Natural killer cell (primary cell): ENCODE measurements at regions not wholly inside any gene's neighbourhood (a gene's known extent, or its start where the extent isn't known, plus 50 kb on each side); places are given as distances from the start of the nearest gene placed in this dataset.
"Not testable (repeated sequence)": the region's sequence is repeated elsewhere in the genome, so short reads cannot be mapped to it uniquely, and the experiment has no call there.

Experiments
- ATAC-seq, 3 donors: fragments of 150-1000 bp in 2 of 3; fragments of 200-7000 bp in 1 of 3; cut with Tn5 transposase; 1 replicate in 1 of 3; 2 replicates in 2 of 3; pipeline ENCODE4 v1.10.0; 2021; ENCODE audit warnings: mild to moderate bottlenecking in 2 of 3, moderate library complexity in 2 of 3
- DNase-seq, 2 donors: peaks; one replicate each; pipeline versions ENCODE4 v3.0.0 to v3.0.0-alpha.2; 2013 to 2021; ENCODE audit warnings: mixed read lengths in 1 of 2
- H3K27ac ChIP-seq: one replicate; pipeline ENCODE4 v1.5.1; 2013; ENCODE audit warnings: mild to moderate bottlenecking, low read length
- H3K27me3 ChIP-seq: one replicate; pipeline ENCODE4 v1.6.1; 2013; ENCODE audit warnings: low read length; ENCODE audit not compliant: control insufficient read depth, insufficient read depth
- H3K36me3 ChIP-seq: one replicate; pipeline ENCODE4 v1.6.1; 2013; ENCODE audit warnings: low read length; ENCODE audit not compliant: control insufficient read depth, insufficient read depth
- H3K4me1 ChIP-seq: one replicate; pipeline ENCODE4 v1.6.1; 2013; ENCODE audit warnings: low read length; ENCODE audit not compliant: control insufficient read depth, insufficient read depth
- H3K4me3 ChIP-seq: one replicate; pipeline ENCODE4 v1.5.1; 2013; ENCODE audit warnings: low read length
- H3K9me3 ChIP-seq: one replicate; pipeline ENCODE4 v1.6.1; 2013; ENCODE audit warnings: low read length; ENCODE audit not compliant: control insufficient read depth, insufficient read depth
- H3K27ac Mint-ChIP-seq, 2 donors: one replicate each; pipeline ENCODE4 v1.8.0; 2022; ENCODE audit warnings: mild to moderate bottlenecking in 2 of 2, mixed read lengths in 2 of 2, moderate library complexity in 1 of 2
- H3K27me3 Mint-ChIP-seq, 2 donors: one replicate each; pipeline ENCODE4 v1.8.0; 2022; ENCODE audit warnings: low read depth in 2 of 2, mixed read lengths in 2 of 2
- H3K36me3 Mint-ChIP-seq: one replicate; pipeline ENCODE4 v1.8.0; 2022; ENCODE audit warnings: mixed read lengths
- H3K4me1 Mint-ChIP-seq, 2 donors: one replicate each; pipeline ENCODE4 v1.8.0; 2022; ENCODE audit warnings: mixed read lengths in 2 of 2
- H3K4me3 Mint-ChIP-seq: one replicate; pipeline ENCODE4 v1.8.0; 2022; ENCODE audit warnings: mild to moderate bottlenecking, moderate library complexity, mixed read lengths
- H3K9me3 Mint-ChIP-seq, 2 donors: one replicate each; pipeline ENCODE4 v1.8.0; 2022; ENCODE audit warnings: mixed read lengths in 2 of 2
- WGBS: methylation state at CpG from one replicate; pipeline ENCODE4 v1.1.7; 2013; ENCODE audit warnings: missing lambda C conversion rate; ENCODE audit not compliant: insufficient coverage; 5-methylcytosine and 5-hydroxymethylcytosine counted together
- intact Hi-C: fragments of 100-400 bp; cut with micrococcal nuclease; formaldehyde crosslinking; loops from one replicate; pipeline ENCODE4 v1.14.2; 2022
- TF ChIP-seq, protein P1 (sequence below): fragments of 200-600 bp; IDR thresholded peaks from one replicate; pipeline ENCODE4 v1.8.0; 2022; ENCODE audit warnings: antibody characterized with exemption

DNA sequence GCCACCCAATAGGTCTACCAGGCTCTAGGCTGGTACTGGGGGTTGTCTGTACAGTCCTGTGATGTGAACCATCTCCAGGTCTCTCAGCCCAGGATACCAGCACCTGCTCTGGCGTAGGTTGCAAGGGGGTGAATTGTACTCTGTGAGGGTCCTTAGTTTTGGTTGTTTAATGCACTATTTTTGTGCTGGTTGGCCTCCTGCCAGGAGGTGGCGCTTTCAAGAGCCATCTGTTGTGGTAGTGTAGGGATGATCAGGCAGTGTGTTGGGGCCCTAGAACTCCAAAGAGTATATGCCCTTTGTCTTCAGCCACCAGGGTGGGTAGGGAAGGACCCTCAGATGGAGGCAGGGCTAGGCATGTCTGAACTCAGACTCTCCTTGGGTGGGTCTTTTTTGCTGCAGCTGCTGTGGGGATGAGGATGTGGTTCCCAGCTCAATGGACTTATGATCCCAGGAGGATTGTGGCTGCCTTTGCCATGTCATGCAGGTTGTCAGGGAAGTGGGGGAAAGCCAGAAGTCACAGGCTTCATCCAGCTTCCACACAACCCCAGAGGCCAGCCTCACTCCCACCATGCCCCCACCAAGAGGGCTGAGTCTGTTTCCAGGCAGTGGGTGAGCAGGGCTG, 301.8 kb upstream of the CHRM3 start:
- TF ChIP-seq, protein P1, sequence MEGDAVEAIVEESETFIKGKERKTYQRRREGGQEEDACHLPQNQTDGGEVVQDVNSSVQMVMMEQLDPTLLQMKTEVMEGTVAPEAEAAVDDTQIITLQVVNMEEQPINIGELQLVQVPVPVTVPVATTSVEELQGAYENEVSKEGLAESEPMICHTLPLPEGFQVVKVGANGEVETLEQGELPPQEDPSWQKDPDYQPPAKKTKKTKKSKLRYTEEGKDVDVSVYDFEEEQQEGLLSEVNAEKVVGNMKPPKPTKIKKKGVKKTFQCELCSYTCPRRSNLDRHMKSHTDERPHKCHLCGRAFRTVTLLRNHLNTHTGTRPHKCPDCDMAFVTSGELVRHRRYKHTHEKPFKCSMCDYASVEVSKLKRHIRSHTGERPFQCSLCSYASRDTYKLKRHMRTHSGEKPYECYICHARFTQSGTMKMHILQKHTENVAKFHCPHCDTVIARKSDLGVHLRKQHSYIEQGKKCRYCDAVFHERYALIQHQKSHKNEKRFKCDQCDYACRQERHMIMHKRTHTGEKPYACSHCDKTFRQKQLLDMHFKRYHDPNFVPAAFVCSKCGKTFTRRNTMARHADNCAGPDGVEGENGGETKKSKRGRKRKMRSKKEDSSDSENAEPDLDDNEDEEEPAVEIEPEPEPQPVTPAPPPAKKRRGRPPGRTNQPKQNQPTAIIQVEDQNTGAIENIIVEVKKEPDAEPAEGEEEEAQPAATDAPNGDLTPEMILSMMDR = no peak
- Histone ChIP-seq H3K9me3 (peaks cover 3% of the 10 kb centered on the region), H3K4me3 (no peak overlapping the region), H3K4me1 (no peaks in the 10 kb centered on the region), H3K27ac (no peak overlapping the region), H3K27me3 (no peaks in the 10 kb centered on the region), H3K36me3 (no peaks in the 10 kb centered on the region)
- Mint-ChIP-seq H3K36me3 (peaks cover 19% of the 10 kb centered on the region), H3K9me3 (peaks cover 9 to 24% of the 10 kb centered on the region in 2 donors), H3K27me3 (no peaks in the 10 kb centered on the region), H3K27ac (no peak overlapping the region), H3K4me3 (no peak overlapping the region), H3K4me1 (no peaks in the 10 kb centered on the region)
- 91% methylated on average over 2 of the region's 2 CpGs for WGBS
- DNase-seq = no peak
- ATAC-seq = no peak
- intact Hi-C loops = no loop called here

- Mint-ChIP-seq H3K36me3 (peaks cover 19% of the 10 kb centered on the region), H3K9me3 (peaks cover 13 to 27% of the 10 kb centered on the region in 2 donors)
- H3K9me3 ChIP-seq, H3K4me1 ChIP-seq, H3K27ac ChIP-seq, H3K27me3 Mint-ChIP-seq, ATAC-seq, H3K4me3 ChIP-seq, H3K27me3 ChIP-seq, H3K36me3 ChIP-seq, H3K27ac Mint-ChIP-seq, intact Hi-C loops, H3K4me3 Mint-ChIP-seq, H3K4me1 Mint-ChIP-seq, DNase-seq: not testable (repeated sequence)
- WGBS = 86% methylated on average over 1 of the region's 3 CpGs
Measured at GRCh38 chr1:239081947-239082346, 304.4 kb upstream of the CHRM3 start.

- Histone ChIP-seq H3K9me3 (peaks cover 5% of the 10 kb centered on the region), H3K27ac (no peak overlapping the region), H3K27me3 (no peaks in the 10 kb centered on the region), H3K4me3 (no peak overlapping the region), H3K36me3 (no peaks in the 10 kb centered on the region), H3K4me1 (no peaks in the 10 kb centered on the region)
- intact Hi-C loops = no loop called here
- H3K36me3 Mint-ChIP-seq = peaks cover 6% of the 10 kb centered on the region
- no peaks in the 10 kb centered on the region for H3K4me1 Mint-ChIP-seq
- TF ChIP-seq, protein P1 = no peak
- no peaks in the 10 kb centered on the region for H3K27me3 Mint-ChIP-seq
- no peak overlapping the region for H3K4me3 Mint-ChIP-seq
- DNase-seq (no peak), ATAC-seq (no peak)
- H3K27ac Mint-ChIP-seq = no peak overlapping the region
- peaks cover 6 to 8% of the 10 kb centered on the region in 2 donors for H3K9me3 Mint-ChIP-seq
Measured at GRCh38 chr1:239067480-239067879, 318.9 kb upstream of the CHRM3 start.

DNA sequence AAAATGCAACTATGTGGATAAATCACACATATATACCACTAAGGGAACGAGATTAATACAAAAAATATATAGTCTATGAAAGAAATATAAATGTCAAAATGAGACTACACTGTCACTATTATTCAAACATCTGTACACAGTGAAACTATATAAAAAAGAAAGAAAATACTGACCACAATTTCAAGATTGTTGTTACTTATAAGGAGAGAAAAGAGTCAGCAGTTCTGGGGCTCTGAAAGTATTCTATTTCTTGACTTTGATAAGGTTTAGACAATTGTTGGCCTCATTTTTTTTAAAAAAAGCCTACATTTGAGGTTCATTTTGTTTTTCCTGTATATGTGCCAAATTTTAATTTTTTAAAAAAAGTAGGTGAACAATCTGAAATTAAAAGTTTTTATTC, 319.3 kb upstream of the CHRM3 start:
- Mint-ChIP-seq H3K27me3 (no peaks in the 10 kb centered on the region), H3K4me1 (no peaks in the 10 kb centered on the region), H3K9me3 (peaks cover 6 to 8% of the 10 kb centered on the region in 2 donors), H3K36me3 (peaks cover 6% of the 10 kb centered on the region), H3K27ac (no peak overlapping the region), H3K4me3 (no peak overlapping the region)
- no CpG with 5 or more reads among the region's 1 CpG for WGBS
- ATAC-seq = no peak
- no peak for DNase-seq
- no peaks in the 10 kb centered on the region for H3K27me3 ChIP-seq
- TF ChIP-seq, protein P1 = no peak
- no peak overlapping the region for H3K27ac ChIP-seq
- H3K4me1 ChIP-seq = no peaks in the 10 kb centered on the region
- H3K36me3 ChIP-seq = no peaks in the 10 kb centered on the region
- H3K9me3 ChIP-seq = peaks cover 2% of the 10 kb centered on the region
- H3K4me3 ChIP-seq = no peak overlapping the region
- intact Hi-C loops = no loop called here
